GM10248 (cell line): ENCODE measurements at regions not wholly inside any gene's neighbourhood (a gene's known extent, or its start where the extent isn't known, plus 50 kb on each side); places are given as distances from the start of the nearest gene placed in this dataset.
"Not testable (repeated sequence)": the region's sequence is repeated elsewhere in the genome, so short reads cannot be mapped to it uniquely, and the experiment has no call there.

Experiments used
- CTCF ChIA-PET: fragments of 300-600 bp; sonication (Branson Sonifier 250); formaldehyde crosslinking; extraction: SDS; loops from one replicate; lab custom pipeline; 2021; ENCODE audit warnings: antibody characterized with exemption; lab: Yijun Ruan, JAX
- POLR2A ChIA-PET: fragments of 350-650 bp; sonication (Branson Sonifier 250); formaldehyde crosslinking; extraction: SDS; loops from one replicate; lab custom pipeline; 2020; ENCODE audit warnings: antibody characterized with exemption; lab: Yijun Ruan, JAX
- DNase-seq: peaks from one replicate; pipeline ENCODE4 v3.0.0; 2012; ENCODE audit errors: extremely low spot score
- CTCF ChIP-seq: IDR thresholded peaks from 2 replicates; pipeline ENCODE4 v1.5.1; 2012; ENCODE audit warnings: mild to moderate bottlenecking, low read depth; ENCODE audit errors: extremely low read depth, missing control alignments, control extremely low read depth

GRCh38 chr2:129400826-129401225 lies 578.6 kb upstream of the RAB6C start:
- ChIA-PET CTCF (no interaction called here), POLR2A (no interaction called here)
- no peak for TF ChIP-seq CTCF
- no peak for DNase-seq

- POLR2A ChIA-PET, result no interaction called here
- TF ChIP-seq CTCF, result no peak
- no peak for DNase-seq
- CTCF ChIA-PET, result interaction anchor here (1.1 kb wide), 1 partner anchor 21 kb away, joined by 3 read pairs; no protein-coding TSS in a partner anchor
These were observed 577.4 kb upstream of the RAB6C start for GRCh38 chr2:129402076-129402475.

GRCh38 chr2:129404000-129404685 lies 575.3 kb upstream of the RAB6C start:
- POLR2A ChIA-PET, result no interaction called here
- no peak for TF ChIP-seq CTCF
- DNase-seq, result no peak
- CTCF ChIA-PET, result no interaction called here

- POLR2A ChIA-PET, result no interaction called here
- no peak for TF ChIP-seq CTCF
- CTCF ChIA-PET, result no interaction called here
- no peak for DNase-seq
These were observed 570.9 kb upstream of the RAB6C start for GRCh38 chr2:129408570-129408969.

- DNase-seq, CTCF ChIA-PET, POLR2A ChIA-PET: not testable (repeated sequence)
These were observed 562.4 kb upstream of the RAB6C start for GRCh38 chr2:129417041-129417440.

GRCh38 chr2:129422028-129422427 lies 557.4 kb upstream of the RAB6C start:
- TF ChIP-seq CTCF, result no peak
- ChIA-PET CTCF (interaction anchor here (0.8 to 1.5 kb wide), 2 partner anchors 15 to 20 kb away, joined by 3 to 4 read pairs; no protein-coding TSS in a partner anchor), POLR2A (no interaction called here)
- DNase-seq, result no peak

- DNase-seq, result no peak
- ChIA-PET POLR2A (no interaction called here), CTCF (no interaction called here)
- TF ChIP-seq CTCF, result no peak
These were observed 551.3 kb upstream of the RAB6C start for GRCh38 chr2:129428086-129428660.
